H1 (cell line): ENCODE measurements at regions not wholly inside any gene's neighbourhood (a gene's known extent, or its start where the extent isn't known, plus 50 kb on each side); places are given as distances from the start of the nearest gene placed in this dataset.
"Not testable (repeated sequence)": the region's sequence is repeated elsewhere in the genome, so short reads cannot be mapped to it uniquely, and the experiment has no call there.

ENCODE experiments used
- CTCF ChIA-PET: fragments of 300-600 bp; sonication (Branson Sonifier 250); formaldehyde crosslinking; loops from one replicate; lab custom pipeline; 2021; ENCODE audit not compliant: partially characterized antibody; lab: Charles Lee
- POLR2A ChIA-PET: fragments of 300-600 bp; sonication (Branson Sonifier 250); formaldehyde crosslinking; loops from one replicate; lab custom pipeline; 2021; ENCODE audit warnings: inconsistent platforms; ENCODE audit not compliant: partially characterized antibody; lab: Charles Lee
- DNase-seq, 2 experiments: peaks; one replicate each; pipeline versions ENCODE4 v3.0.0 to v3.0.0-alpha.2; 2010 to 2022; ENCODE audit warnings: low spot score in 2 of 2, low read depth in 1 of 2, mixed read lengths in 1 of 2
- FAIRE-seq: peaks from 2 replicates; lab custom pipeline; 2011; peaks lifted over from hg19 to GRCh38; lab: Jason Lieb, UNC
- H2AFZ ChIP-seq: 2 replicates; pipeline ENCODE4 v1.8.1; 2012; ENCODE audit warnings: low read length, inconsistent platforms
- H2AK5ac ChIP-seq: 2 replicates; pipeline ENCODE4 v1.6.1; 2013; ENCODE audit warnings: low read depth, low read length
- H2BK120ac ChIP-seq: replicated peaks from 2 replicates; pipeline ENCODE3; 2013; ENCODE audit warnings: low read depth, low read length, inconsistent platforms
- H2BK12ac ChIP-seq: 2 replicates; pipeline ENCODE4 v1.6.1; 2013; ENCODE audit warnings: low read depth, low read length
- H2BK15ac ChIP-seq: 2 replicates; pipeline ENCODE4 v1.6.1; 2013; ENCODE audit warnings: low read length
- H2BK20ac ChIP-seq: 2 replicates; pipeline ENCODE4 v1.6.1; 2013; ENCODE audit warnings: low read length
- H2BK5ac ChIP-seq: 2 replicates; pipeline ENCODE4 v1.6.1; 2013; ENCODE audit warnings: low read depth, low read length
- H3K14ac ChIP-seq: 2 replicates; pipeline ENCODE4 v1.6.1; 2013; ENCODE audit warnings: inconsistent platforms; ENCODE audit not compliant: insufficient read length
- H3K18ac ChIP-seq: 2 replicates; pipeline ENCODE4 v1.6.1; 2013; ENCODE audit warnings: low read length; ENCODE audit errors: extremely low read depth
- H3K23ac ChIP-seq: 2 replicates; pipeline ENCODE4 v1.6.1; 2013; ENCODE audit warnings: inconsistent platforms; ENCODE audit not compliant: insufficient read length
- H3K23me2 ChIP-seq: 2 replicates; pipeline ENCODE4 v1.6.1; 2013; ENCODE audit warnings: low read depth, low read length
- H3K27ac ChIP-seq: 2 replicates; pipeline ENCODE4 v1.6.1; 2011; ENCODE audit warnings: low read depth, low read length, inconsistent platforms
- H3K27me3 ChIP-seq, 4 experiments: replicated peaks in 1 of 4; 1 replicate in 1 of 4; 2 replicates in 3 of 4; pipeline versions ENCODE4 v1.6.1 to v1.8.1; 2011 to 2013; ENCODE audit warnings: low read length in 3 of 4, mild to moderate bottlenecking in 3 of 4, inconsistent platforms in 2 of 4, mixed read lengths in 2 of 4, moderate library complexity in 1 of 4; ENCODE audit not compliant: control insufficient read depth in 3 of 4, insufficient read depth in 3 of 4; ENCODE audit errors: extremely low read depth in 1 of 4
- H3K36me3 ChIP-seq, 4 experiments: 2 replicates each; pipeline versions ENCODE4 v1.6.1 to v1.8.1; 2011 to 2013; ENCODE audit warnings: mild to moderate bottlenecking in 4 of 4, low read length in 3 of 4, moderate library complexity in 2 of 4, control low read depth in 1 of 4, inconsistent platforms in 1 of 4; ENCODE audit not compliant: insufficient read depth in 4 of 4, control insufficient read depth in 2 of 4
- H3K4ac ChIP-seq: replicated peaks from 2 replicates; pipeline ENCODE3; 2013; ENCODE audit warnings: low read length, low read depth, mixed read lengths, inconsistent platforms; ENCODE audit not compliant: insufficient read length
- H3K4me1 ChIP-seq, 4 experiments: replicated peaks in 1 of 4; 1 replicate in 1 of 4; 2 replicates in 3 of 4; pipeline versions ENCODE4 v1.6.1 to v1.8.1; 2011 to 2013; ENCODE audit warnings: low read length in 3 of 4, inconsistent platforms in 2 of 4, mixed read lengths in 1 of 4; ENCODE audit not compliant: insufficient read depth in 4 of 4, control insufficient read depth in 3 of 4
- H3K4me2 ChIP-seq, 2 experiments: 2 replicates each; pipeline versions ENCODE4 v1.6.1 to v1.8.1; 2011 to 2013; ENCODE audit warnings: low read depth in 2 of 2, low read length in 2 of 2, control low read depth in 1 of 2, inconsistent platforms in 1 of 2, mild to moderate bottlenecking in 1 of 2; ENCODE audit not compliant: insufficient read depth in 1 of 2
- H3K4me3 ChIP-seq, 4 experiments: fragments of 200-600, 300-600 bp in 1 of 4; sonication (generic), shearing (Covaris generic), sonication (Bioruptor Twin) in 1 of 4; 2 replicates each; pipeline versions ENCODE4 v1.5.1 to v1.8.1; 2011 to 2016; ENCODE audit warnings: low read length in 4 of 4, low read depth in 3 of 4, control low read depth in 2 of 4, inconsistent platforms in 2 of 4, mild to moderate bottlenecking in 2 of 4, mixed read lengths in 1 of 4, moderate library complexity in 1 of 4; ENCODE audit not compliant: insufficient read depth in 2 of 4; ENCODE audit errors: extremely low read depth in 1 of 4
- H3K56ac ChIP-seq: replicated peaks from 2 replicates; pipeline ENCODE3; 2013; ENCODE audit warnings: low read depth, mild to moderate bottlenecking, mixed read lengths, low read length, inconsistent platforms; ENCODE audit not compliant: insufficient read length
- H3K79me1 ChIP-seq: 2 replicates; pipeline ENCODE4 v1.6.1; 2013; ENCODE audit warnings: low read depth, low read length, control low read depth
- H3K79me2 ChIP-seq, 2 experiments: 2 replicates each; pipeline versions ENCODE4 v1.6.1 to v1.8.1; 2012 to 2013; ENCODE audit warnings: low read length in 2 of 2, mild to moderate bottlenecking in 2 of 2, inconsistent platforms in 1 of 2; ENCODE audit not compliant: insufficient read depth in 2 of 2, control insufficient read depth in 1 of 2
- H3K9ac ChIP-seq, 4 experiments: replicated peaks in 1 of 4; 1 replicate in 1 of 4; 2 replicates in 3 of 4; pipeline versions ENCODE4 v1.6.1 to v1.8.1; 2011 to 2013; ENCODE audit warnings: low read depth in 3 of 4, low read length in 3 of 4, control low read depth in 2 of 4, mild to moderate bottlenecking in 2 of 4, moderate library complexity in 2 of 4, inconsistent platforms in 1 of 4; ENCODE audit errors: extremely low read depth in 1 of 4
- H3K9me3 ChIP-seq, 2 experiments: 2 replicates each; pipeline versions ENCODE4 v1.6.1 to v1.8.1; 2012 to 2013; ENCODE audit warnings: mild to moderate bottlenecking in 2 of 2, moderate library complexity in 2 of 2, control low read depth in 1 of 2, inconsistent platforms in 1 of 2, low read depth in 1 of 2, low read length in 1 of 2, mixed read lengths in 1 of 2; ENCODE audit not compliant: insufficient read depth in 2 of 2
- H4K20me1 ChIP-seq, 2 experiments: replicated peaks in 1 of 2; 2 replicates each; pipeline versions ENCODE3 to v1.8.1; 2011 to 2013; ENCODE audit warnings: inconsistent platforms in 2 of 2, low read length in 2 of 2, mild to moderate bottlenecking in 1 of 2; ENCODE audit not compliant: insufficient read depth in 2 of 2, control insufficient read depth in 1 of 2
- H4K5ac ChIP-seq: 2 replicates; pipeline ENCODE4 v1.6.1; 2013; ENCODE audit warnings: low read length, low read depth, mixed read lengths, inconsistent platforms; ENCODE audit not compliant: insufficient read length
- H4K8ac ChIP-seq: 2 replicates; pipeline ENCODE4 v1.8.0; 2013; ENCODE audit warnings: mild to moderate bottlenecking, moderate library complexity, low read length, inconsistent platforms; ENCODE audit not compliant: insufficient read depth; ENCODE audit errors: extremely low read depth
- H4K91ac ChIP-seq: replicated peaks from 2 replicates; pipeline ENCODE3; 2013; ENCODE audit warnings: low read length, mixed read lengths, inconsistent platforms; ENCODE audit not compliant: insufficient read length
- SAP30 ChIP-seq: fragments of 300-600 bp; sonication (generic); IDR thresholded peaks from 2 replicates; pipeline ENCODE4 v1.7.1; 2012; ENCODE audit warnings: low read length, moderate library complexity, mild to moderate bottlenecking, inconsistent platforms; ENCODE audit not compliant: insufficient read depth, insufficient replicate concordance
- WGBS, 2 experiments: shearing (Covaris generic) in 1 of 2; methylation state at CpG; one replicate each; pipeline versions ENCODE4 v1.1.6 to v1.1.7; 2013 to 2015; ENCODE audit warnings: low lambda C conversion rate in 2 of 2, mixed read lengths in 2 of 2, inconsistent platforms in 1 of 2, low coverage in 1 of 2, missing lambda C conversion rate in 1 of 2; ENCODE audit not compliant: insufficient replicate concordance in 2 of 2, insufficient coverage in 1 of 2, insufficient read length in 1 of 2; ENCODE audit errors: extremely low coverage in 1 of 2, missing lambda C conversion rate in 1 of 2; 5-methylcytosine and 5-hydroxymethylcytosine counted together

- no peak for TF ChIP-seq SAP30
Measured at GRCh38 chr9:16294133-16294770, 576.2 kb downstream of the BNC2 start (continued).

GRCh38 chr9:16294940-16295339 is 575.5 kb downstream of the BNC2 start:
- H3K56ac ChIP-seq, POLR2A ChIA-PET: not testable (repeated sequence)
- CTCF ChIA-PET, result interaction anchor here (0.6 to 1.1 kb wide), 2 partner anchors 20 to 31 kb away, joined by 3 read pairs; no protein-coding TSS in a partner anchor

More at GRCh38 chr9:16294940-16295339, 575.5 kb downstream of the BNC2 start:
- H3K9me3 ChIP-seq, H4K20me1 ChIP-seq, H3K4me1 ChIP-seq, H4K8ac ChIP-seq, H3K27ac ChIP-seq, H3K79me2 ChIP-seq, H3K27me3 ChIP-seq, H2BK15ac ChIP-seq, H3K9ac ChIP-seq, H4K5ac ChIP-seq, FAIRE-seq, H2BK20ac ChIP-seq, H2AK5ac ChIP-seq, H3K79me1 ChIP-seq, H2BK12ac ChIP-seq, H3K36me3 ChIP-seq, H3K4me2 ChIP-seq, H3K4me3 ChIP-seq, DNase-seq, H2AFZ ChIP-seq, H3K14ac ChIP-seq, H2BK120ac ChIP-seq, H3K23me2 ChIP-seq, H3K4ac ChIP-seq, H3K23ac ChIP-seq, H3K18ac ChIP-seq, H2BK5ac ChIP-seq, H4K91ac ChIP-seq: not testable (repeated sequence)
- 90% methylated on average over 5 of the region's 5 CpGs; no CpG with 5 or more reads in 1 of the 2 experiments for WGBS, 2 experiments
